ENCODE measurements at regions not wholly inside any gene's neighbourhood (a gene's known extent, or its start where the extent isn't known, plus 50 kb on each side); places are given as distances from the start of the nearest gene placed in this dataset.

- no peaks in the 10 kb centered on the region for H3K79me2 ChIP-seq (ENCODE audit: control insufficient read depth, low read length)
- TF ChIP-seq EZH2phosphoT487 (IDR thresholded peaks at IDR 0.05; ENCODE audit: borderline replicate concordance, low read length): no peak
- H3K27ac ChIP-seq (ENCODE audit: low read depth, low read length): no peak overlapping the region
- no peak overlapping the region for H3K4me2 ChIP-seq (ENCODE audit: low read length)
- H3K27me3 ChIP-seq (ENCODE audit: control insufficient read depth, low read length): no peaks in the 10 kb centered on the region
- H3K4me1 ChIP-seq (ENCODE audit: control insufficient read depth, low read length): no peaks in the 10 kb centered on the region
- no peaks in the 10 kb centered on the region; the same call in 1 of the 2 replicates for H3K9me2 ChIP-seq (replicated peaks; ENCODE audit: control insufficient read depth, low read length)
- no peak overlapping the region for H3K4me3 ChIP-seq (ENCODE audit: low read length)
- H3K9me3 ChIP-seq (ENCODE audit: control insufficient read depth, insufficient read depth, low read length): no peaks in the 10 kb centered on the region
- H3F3A ChIP-seq (ENCODE audit: control insufficient read depth, insufficient read depth): no peaks in the 10 kb centered on the region
- H4K20me1 ChIP-seq (ENCODE audit: control insufficient read depth, insufficient read depth, low read depth, low read length): no peaks in the 10 kb centered on the region
- H3K36me3 ChIP-seq (ENCODE audit: control insufficient read depth, low read length): no peaks in the 10 kb centered on the region
Observed at GRCh38 chr5:57833489-57833888, 350.9 kb upstream of the ACTBL2 start.

- H3K9me2 ChIP-seq (replicated peaks; ENCODE audit: control insufficient read depth, low read length): no peaks in the 10 kb centered on the region; the same call in 1 of the 2 replicates
- no peaks in the 10 kb centered on the region for H4K20me1 ChIP-seq (ENCODE audit: control insufficient read depth, insufficient read depth, low read depth, low read length)
- no peaks in the 10 kb centered on the region for H3K79me2 ChIP-seq (ENCODE audit: control insufficient read depth, low read length)
- H3K4me2 ChIP-seq (ENCODE audit: low read length): no peak overlapping the region
- no peak overlapping the region for H3K27ac ChIP-seq (ENCODE audit: low read depth, low read length)
- H3K9me3 ChIP-seq (ENCODE audit: control insufficient read depth, insufficient read depth, low read length): no peaks in the 10 kb centered on the region
- no peaks in the 10 kb centered on the region for H3K27me3 ChIP-seq (ENCODE audit: control insufficient read depth, low read length)
- H3K4me1 ChIP-seq (ENCODE audit: control insufficient read depth, low read length): no peaks in the 10 kb centered on the region
- no peak overlapping the region for H3K4me3 ChIP-seq (ENCODE audit: low read length)
- TF ChIP-seq, protein P1, sequence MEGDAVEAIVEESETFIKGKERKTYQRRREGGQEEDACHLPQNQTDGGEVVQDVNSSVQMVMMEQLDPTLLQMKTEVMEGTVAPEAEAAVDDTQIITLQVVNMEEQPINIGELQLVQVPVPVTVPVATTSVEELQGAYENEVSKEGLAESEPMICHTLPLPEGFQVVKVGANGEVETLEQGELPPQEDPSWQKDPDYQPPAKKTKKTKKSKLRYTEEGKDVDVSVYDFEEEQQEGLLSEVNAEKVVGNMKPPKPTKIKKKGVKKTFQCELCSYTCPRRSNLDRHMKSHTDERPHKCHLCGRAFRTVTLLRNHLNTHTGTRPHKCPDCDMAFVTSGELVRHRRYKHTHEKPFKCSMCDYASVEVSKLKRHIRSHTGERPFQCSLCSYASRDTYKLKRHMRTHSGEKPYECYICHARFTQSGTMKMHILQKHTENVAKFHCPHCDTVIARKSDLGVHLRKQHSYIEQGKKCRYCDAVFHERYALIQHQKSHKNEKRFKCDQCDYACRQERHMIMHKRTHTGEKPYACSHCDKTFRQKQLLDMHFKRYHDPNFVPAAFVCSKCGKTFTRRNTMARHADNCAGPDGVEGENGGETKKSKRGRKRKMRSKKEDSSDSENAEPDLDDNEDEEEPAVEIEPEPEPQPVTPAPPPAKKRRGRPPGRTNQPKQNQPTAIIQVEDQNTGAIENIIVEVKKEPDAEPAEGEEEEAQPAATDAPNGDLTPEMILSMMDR (IDR thresholded peaks at IDR 0.05; ENCODE audit: low read depth, low read length, poor library complexity, severe bottlenecking): no peak
- no peak for TF ChIP-seq EZH2phosphoT487 (IDR thresholded peaks at IDR 0.05; ENCODE audit: borderline replicate concordance, low read length)
- no peaks in the 10 kb centered on the region for H3F3A ChIP-seq (ENCODE audit: control insufficient read depth, insufficient read depth)
- H3K36me3 ChIP-seq (ENCODE audit: control insufficient read depth, low read length): no peaks in the 10 kb centered on the region
Observed at GRCh38 chr5:57832875-57833274, 350.3 kb upstream of the ACTBL2 start.

GRCh38 chr5:57831932-57832331 lies 349.3 kb upstream of the ACTBL2 start:
- H3K4me2 ChIP-seq (ENCODE audit: low read length): no peak overlapping the region
- H4K20me1 ChIP-seq (ENCODE audit: control insufficient read depth, insufficient read depth, low read depth, low read length): no peaks in the 10 kb centered on the region
- no peaks in the 10 kb centered on the region for H3K4me1 ChIP-seq (ENCODE audit: control insufficient read depth, low read length)
- no peaks in the 10 kb centered on the region for H3F3A ChIP-seq (ENCODE audit: control insufficient read depth, insufficient read depth)
- TF ChIP-seq, protein P1 (IDR thresholded peaks at IDR 0.05; ENCODE audit: low read depth, low read length, poor library complexity, severe bottlenecking): no peak
- TF ChIP-seq EZH2phosphoT487 (IDR thresholded peaks at IDR 0.05; ENCODE audit: borderline replicate concordance, low read length): no peak
- no peaks in the 10 kb centered on the region for H3K79me2 ChIP-seq (ENCODE audit: control insufficient read depth, low read length)
- no peaks in the 10 kb centered on the region for H3K36me3 ChIP-seq (ENCODE audit: control insufficient read depth, low read length)
- no peak overlapping the region for H3K27ac ChIP-seq (ENCODE audit: low read depth, low read length)
- H3K9me2 ChIP-seq (replicated peaks; ENCODE audit: control insufficient read depth, low read length): no peaks in the 10 kb centered on the region; the same call in 1 of the 2 replicates
- H3K9me3 ChIP-seq (ENCODE audit: control insufficient read depth, insufficient read depth, low read length): no peaks in the 10 kb centered on the region
- no peaks in the 10 kb centered on the region for H3K27me3 ChIP-seq (ENCODE audit: control insufficient read depth, low read length)
- no peak overlapping the region for H3K4me3 ChIP-seq (ENCODE audit: low read length)

DNA sequence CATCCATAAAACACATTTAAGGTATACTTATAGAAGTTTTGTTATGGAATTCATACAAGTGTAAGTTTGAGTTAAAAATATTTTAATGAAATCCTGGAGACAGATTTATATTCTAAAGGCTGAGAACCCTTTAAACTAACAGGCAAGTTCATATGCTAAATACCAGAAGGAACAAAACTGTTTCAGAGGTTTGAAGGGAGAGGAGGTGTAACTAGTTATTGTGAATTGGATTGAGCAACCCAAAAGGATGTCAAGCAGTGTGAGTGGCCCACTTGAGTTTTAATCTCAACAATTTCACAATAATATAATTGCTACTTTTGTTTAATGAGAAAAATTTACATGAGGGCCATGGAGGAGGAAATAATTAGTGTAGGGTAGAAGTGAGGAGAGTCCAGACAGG lies 348.5 kb upstream of the ACTBL2 start:
- Histone ChIP-seq H3F3A (ENCODE audit: control insufficient read depth, insufficient read depth) (no peaks in the 10 kb centered on the region), H3K36me3 (ENCODE audit: control insufficient read depth, low read length) (no peaks in the 10 kb centered on the region), H3K27ac (ENCODE audit: low read depth, low read length) (no peak overlapping the region), H3K4me1 (ENCODE audit: control insufficient read depth, low read length) (no peaks in the 10 kb centered on the region), H3K27me3 (ENCODE audit: control insufficient read depth, low read length) (no peaks in the 10 kb centered on the region), H3K4me3 (ENCODE audit: low read length) (no peak overlapping the region), H4K20me1 (ENCODE audit: control insufficient read depth, insufficient read depth, low read depth, low read length) (no peaks in the 10 kb centered on the region), H3K9me2 (replicated peaks; ENCODE audit: control insufficient read depth, low read length) (no peaks in the 10 kb centered on the region; the same call in 1 of the 2 replicates), H3K79me2 (ENCODE audit: control insufficient read depth, low read length) (no peaks in the 10 kb centered on the region), H3K9me3 (ENCODE audit: control insufficient read depth, insufficient read depth, low read length) (no peaks in the 10 kb centered on the region), H3K4me2 (ENCODE audit: low read length) (no peak overlapping the region)
- TF ChIP-seq EZH2phosphoT487 (IDR thresholded peaks at IDR 0.05; ENCODE audit: borderline replicate concordance, low read length): no peak
- TF ChIP-seq, protein P1 (IDR thresholded peaks at IDR 0.05; ENCODE audit: low read depth, low read length, poor library complexity, severe bottlenecking): no peak

Measured in DOHH2 (cell line).